SU-DHL-6 (cell line): ENCODE measurements at regions not wholly inside any gene's neighbourhood (a gene's known extent, or its start where the extent isn't known, plus 50 kb on each side); places are given as distances from the start of the nearest gene placed in this dataset.

Experiments used
- H2AFZ ChIP-seq: fragments of 200-600 bp; sonication (generic); 2 replicates; pipeline ENCODE4 v1.6.1; 2014; ENCODE audit warnings: low read depth, mild to moderate bottlenecking, moderate library complexity, mixed read lengths, antibody characterized with exemption, low read length; ENCODE audit not compliant: severe bottlenecking
- H3F3A ChIP-seq: fragments of 200-600 bp; shearing (Covaris generic); 2 replicates; pipeline ENCODE4 v1.6.0; 2016; ENCODE audit warnings: antibody characterized with exemption, mild to moderate bottlenecking; ENCODE audit not compliant: insufficient read depth
- H3K27ac ChIP-seq: fragments of 200-600 bp; sonication (generic); 2 replicates; pipeline ENCODE4 v1.5.1; 2016; ENCODE audit warnings: low read depth, mild to moderate bottlenecking, low read length, moderate library complexity, mixed read lengths
- H3K27me3 ChIP-seq: fragments of 200-600 bp; sonication (generic), shearing (Covaris generic); 2 replicates; pipeline ENCODE4 v1.6.0; 2014; ENCODE audit warnings: mild to moderate bottlenecking, low read length
- H3K36me3 ChIP-seq: fragments of 200-600 bp; sonication (generic); 2 replicates; pipeline ENCODE4 v1.6.1; 2014; ENCODE audit warnings: mild to moderate bottlenecking, low read length, mixed read lengths
- H3K4me2 ChIP-seq: fragments of 300-600, 200-600 bp; shearing (Covaris generic), sonication (generic); 2 replicates; pipeline ENCODE4 v1.6.0; 2014; ENCODE audit warnings: low read length, low read depth, mild to moderate bottlenecking; ENCODE audit not compliant: poor library complexity, severe bottlenecking
- H3K4me3 ChIP-seq: fragments of 200-600 bp; sonication (generic); 2 replicates; pipeline ENCODE4 v1.5.1; 2014; ENCODE audit warnings: antibody characterized with exemption, low read length, mild to moderate bottlenecking, mixed read lengths; ENCODE audit not compliant: insufficient read depth, poor library complexity, severe bottlenecking
- H3K79me2 ChIP-seq: fragments of 200-600 bp; sonication (generic); 2 replicates; pipeline ENCODE4 v1.6.1; 2014; ENCODE audit warnings: mild to moderate bottlenecking, low read length, moderate library complexity; ENCODE audit not compliant: insufficient read depth
- H3K9ac ChIP-seq: fragments of 200-600 bp; sonication (generic); 2 replicates; pipeline ENCODE4 v1.7.0; 2014; ENCODE audit warnings: mild to moderate bottlenecking, low read length
- H3K9me2 ChIP-seq: fragments of 200-600 bp; sonication (generic); replicated peaks from 2 replicates; pipeline ENCODE4 v1.6.1; 2014; ENCODE audit warnings: low read length; ENCODE audit not compliant: insufficient read depth
- H3K9me3 ChIP-seq: fragments of 200-600 bp; sonication (generic); 2 replicates; pipeline ENCODE4 v1.6.1; 2014; ENCODE audit warnings: low read length, mixed read lengths; ENCODE audit not compliant: insufficient read depth
- H4K20me1 ChIP-seq: fragments of 200-600 bp; sonication (generic); 2 replicates; pipeline ENCODE4 v1.6.1; 2014; ENCODE audit warnings: low read depth, mild to moderate bottlenecking, antibody characterized with exemption, low read length, moderate library complexity, mixed read lengths
- CTCF ChIP-seq: fragments of 200-600 bp; sonication (generic); IDR thresholded peaks from one replicate; pipeline ENCODE4 v1.5.1; 2017; ENCODE audit warnings: antibody characterized with exemption, mild to moderate bottlenecking, low read length, moderate library complexity; ENCODE audit not compliant: insufficient read depth, poor library complexity, severe bottlenecking
- EZH2phosphoT487 ChIP-seq: fragments of 200-600 bp; sonication (generic), shearing (Covaris generic); conservative IDR thresholded peaks from 2 replicates; pipeline ENCODE4 v1.6.1; 2018; ENCODE audit warnings: mild to moderate bottlenecking, antibody characterized with exemption, low read length, moderate library complexity, mixed read lengths

DNA sequence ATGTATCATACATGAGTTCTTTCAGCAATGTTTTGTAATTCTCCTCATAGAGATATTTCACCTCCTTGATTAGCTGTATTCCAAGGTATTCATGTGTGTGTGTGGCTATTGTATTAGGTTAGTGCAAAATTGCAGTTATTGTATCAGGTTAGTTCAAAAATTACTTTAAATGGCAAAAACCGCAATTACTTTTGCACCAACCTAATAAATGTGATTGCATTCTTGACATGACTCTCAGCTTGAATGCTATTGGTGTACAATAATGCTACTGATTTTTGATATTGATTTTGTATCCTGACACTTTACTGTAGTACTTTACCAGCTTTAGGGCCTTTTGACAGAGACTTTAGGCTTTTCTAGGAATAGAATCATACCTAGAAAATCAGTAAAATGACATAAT, 297.4 kb downstream of the ZWINT start:
- no peak for TF ChIP-seq CTCF
- no peak for TF ChIP-seq EZH2phosphoT487
- H4K20me1 ChIP-seq, result no peaks in the 10 kb centered on the region

DNA sequence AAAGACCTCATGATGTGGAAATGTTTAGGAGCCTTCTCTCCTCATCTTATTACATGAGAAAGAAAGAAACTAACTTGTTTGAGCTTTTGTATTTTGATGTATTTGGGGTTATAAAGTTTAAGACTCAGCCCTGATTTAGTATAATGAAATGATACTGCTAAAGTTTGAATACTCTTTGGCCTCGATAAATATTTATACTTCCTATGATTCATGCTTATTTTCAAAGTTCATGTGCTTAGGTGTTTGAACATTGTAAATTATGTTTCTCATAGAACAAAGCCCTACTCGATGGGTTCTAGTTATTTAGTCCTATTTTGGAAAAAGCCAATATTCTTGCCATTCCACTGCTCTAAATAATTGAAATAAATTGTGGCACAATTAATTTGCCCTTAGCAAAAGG, 303.2 kb downstream of the ZWINT start:
- H3K9me2 ChIP-seq, result no peaks in the 10 kb centered on the region
- no peaks in the 10 kb centered on the region for H3F3A ChIP-seq
- H3K9me3 ChIP-seq, result no peaks in the 10 kb centered on the region
- no peak overlapping the region for H3K4me3 ChIP-seq
- H4K20me1 ChIP-seq, result no peaks in the 10 kb centered on the region
- no peaks in the 10 kb centered on the region for H3K36me3 ChIP-seq
- no peak overlapping the region for H3K27ac ChIP-seq
- no peak for TF ChIP-seq EZH2phosphoT487
- no peak for TF ChIP-seq CTCF
- no peak overlapping the region for H2AFZ ChIP-seq
- H3K27me3 ChIP-seq, result no peaks in the 10 kb centered on the region
- H3K4me2 ChIP-seq, result no peak overlapping the region
- H3K9ac ChIP-seq, result no peak overlapping the region
- no peaks in the 10 kb centered on the region for H3K79me2 ChIP-seq

More for the DNA sequence above, 297.4 kb downstream of the ZWINT start:
- no peaks in the 10 kb centered on the region for H3K27me3 ChIP-seq
- H2AFZ ChIP-seq, result no peak overlapping the region
- H3K36me3 ChIP-seq, result no peaks in the 10 kb centered on the region
- H3K4me2 ChIP-seq, result no peak overlapping the region
- H3K9ac ChIP-seq, result no peak overlapping the region
- no peaks in the 10 kb centered on the region for H3K79me2 ChIP-seq
- no peaks in the 10 kb centered on the region for H3K9me3 ChIP-seq
- H3K27ac ChIP-seq, result no peak overlapping the region
- H3F3A ChIP-seq, result no peaks in the 10 kb centered on the region
- no peak overlapping the region for H3K4me3 ChIP-seq
- no peaks in the 10 kb centered on the region for H3K9me2 ChIP-seq

DNA sequence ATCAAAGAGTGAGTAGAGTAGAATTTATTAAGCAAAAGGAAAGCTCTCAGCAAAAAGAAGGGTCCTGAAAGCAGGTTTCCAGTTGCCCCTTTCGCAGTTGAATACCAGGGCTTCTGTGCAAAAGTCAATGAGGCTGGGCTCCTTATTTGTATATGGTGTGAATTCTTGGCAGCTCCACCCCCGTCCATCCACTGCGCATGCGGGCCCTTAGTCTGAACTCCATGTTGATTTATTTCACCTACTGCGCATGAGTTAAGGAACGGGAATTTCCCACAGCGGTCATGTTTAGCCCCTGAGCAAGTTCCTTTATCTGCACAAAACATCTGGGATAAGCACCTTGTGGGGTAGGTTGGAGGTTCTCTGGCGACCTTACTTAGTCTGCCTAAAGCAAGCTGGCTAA, 325.6 kb downstream of the ZWINT start:
- no peaks in the 10 kb centered on the region for H3F3A ChIP-seq
- no peak overlapping the region for H3K4me3 ChIP-seq
- no peaks in the 10 kb centered on the region for H3K36me3 ChIP-seq
- no peaks in the 10 kb centered on the region for H3K9me3 ChIP-seq
- no peak for TF ChIP-seq CTCF
- TF ChIP-seq EZH2phosphoT487, result no peak
- H3K9me2 ChIP-seq, result no peaks in the 10 kb centered on the region
- no peak overlapping the region for H3K4me2 ChIP-seq
- H3K79me2 ChIP-seq, result no peaks in the 10 kb centered on the region
- no peaks in the 10 kb centered on the region for H3K27me3 ChIP-seq
- no peak overlapping the region for H3K9ac ChIP-seq
- no peak overlapping the region for H3K27ac ChIP-seq
- H2AFZ ChIP-seq, result no peak overlapping the region
- no peaks in the 10 kb centered on the region for H4K20me1 ChIP-seq
